ENCODE measurements at regions not wholly inside any gene's neighbourhood (a gene's known extent, or its start where the extent isn't known, plus 50 kb on each side); places are given as distances from the start of the nearest gene placed in this dataset.

DNA sequence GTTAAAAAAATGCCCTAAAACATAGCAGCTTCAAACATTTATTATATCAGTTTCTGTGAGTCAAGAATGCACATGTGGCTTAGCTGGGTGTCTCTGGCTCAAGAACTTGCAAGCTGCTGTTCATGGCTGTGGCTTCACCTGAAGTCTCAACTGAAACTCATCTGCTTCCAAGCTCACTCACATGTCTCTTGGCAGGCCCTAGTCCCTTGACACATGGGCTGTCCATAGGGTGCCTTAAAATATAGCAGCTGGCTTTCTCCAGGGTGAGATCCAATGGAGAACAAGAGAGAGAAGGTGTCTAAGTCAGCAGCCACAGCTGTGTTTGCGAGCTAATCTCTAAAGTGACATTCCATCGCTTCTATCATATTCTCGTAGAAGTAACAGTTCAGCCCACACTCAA is 152.8 kb downstream of the DSEL start:
- TF ChIP-seq, protein P1, sequence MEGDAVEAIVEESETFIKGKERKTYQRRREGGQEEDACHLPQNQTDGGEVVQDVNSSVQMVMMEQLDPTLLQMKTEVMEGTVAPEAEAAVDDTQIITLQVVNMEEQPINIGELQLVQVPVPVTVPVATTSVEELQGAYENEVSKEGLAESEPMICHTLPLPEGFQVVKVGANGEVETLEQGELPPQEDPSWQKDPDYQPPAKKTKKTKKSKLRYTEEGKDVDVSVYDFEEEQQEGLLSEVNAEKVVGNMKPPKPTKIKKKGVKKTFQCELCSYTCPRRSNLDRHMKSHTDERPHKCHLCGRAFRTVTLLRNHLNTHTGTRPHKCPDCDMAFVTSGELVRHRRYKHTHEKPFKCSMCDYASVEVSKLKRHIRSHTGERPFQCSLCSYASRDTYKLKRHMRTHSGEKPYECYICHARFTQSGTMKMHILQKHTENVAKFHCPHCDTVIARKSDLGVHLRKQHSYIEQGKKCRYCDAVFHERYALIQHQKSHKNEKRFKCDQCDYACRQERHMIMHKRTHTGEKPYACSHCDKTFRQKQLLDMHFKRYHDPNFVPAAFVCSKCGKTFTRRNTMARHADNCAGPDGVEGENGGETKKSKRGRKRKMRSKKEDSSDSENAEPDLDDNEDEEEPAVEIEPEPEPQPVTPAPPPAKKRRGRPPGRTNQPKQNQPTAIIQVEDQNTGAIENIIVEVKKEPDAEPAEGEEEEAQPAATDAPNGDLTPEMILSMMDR (IDR thresholded peaks at IDR 0.05; ENCODE audit: low read depth, low read length, poor library complexity, severe bottlenecking) = no peak
- no peak for TF ChIP-seq EZH2phosphoT487 (IDR thresholded peaks at IDR 0.05; ENCODE audit: borderline replicate concordance, low read length)
